Activated CD4-positive, alpha-beta T cell treated with anti-CD3 and anti-CD28 coated beads, Interleukin-2, Interleukin-6, amounts not matched to agents 100 ng/mL and 50 ng/mL, durations not matched to agents 16 hours and 8 hours (primary cell): ENCODE measurements at regions not wholly inside any gene's neighbourhood (a gene's known extent, or its start where the extent isn't known, plus 50 kb on each side); places are given as distances from the start of the nearest gene placed in this dataset.

Source experiments
- DNase-seq: peaks from one replicate; pipeline ENCODE4 v3.0.0-alpha.2; 2020

- no peak for DNase-seq
These were observed 113.2 kb downstream of the SEC61B start for GRCh38 chr9:99335280-99335679.

- DNase-seq, result no peak
These were observed 113.9 kb downstream of the SEC61B start for GRCh38 chr9:99336005-99336404.

- no peak for DNase-seq
These were observed 114.4 kb downstream of the SEC61B start for GRCh38 chr9:99336531-99336930.

- DNase-seq, result no peak
These were observed 118.2 kb downstream of the SEC61B start for GRCh38 chr9:99340281-99340680.

GRCh38 chr9:99341686-99342085 lies 119.6 kb downstream of the SEC61B start:
- no peak for DNase-seq

- no peak for DNase-seq
These were observed 123.4 kb downstream of the SEC61B start for GRCh38 chr9:99345451-99345850.

GRCh38 chr9:99345942-99346341 lies 123.9 kb downstream of the SEC61B start:
- no peak for DNase-seq

GRCh38 chr9:99347568-99347967 lies 125.5 kb downstream of the SEC61B start:
- no peak for DNase-seq

- no peak for DNase-seq
These were observed 126.2 kb downstream of the SEC61B start for GRCh38 chr9:99348289-99348688.

- no peak for DNase-seq
These were observed 127.8 kb downstream of the SEC61B start for GRCh38 chr9:99349870-99350269.

- no peak for DNase-seq
These were observed 128.4 kb downstream of the SEC61B start for GRCh38 chr9:99350461-99350860.

GRCh38 chr9:99351647-99352046 lies 129.6 kb downstream of the SEC61B start:
- no peak for DNase-seq

- DNase-seq, result no peak
These were observed 130.7 kb downstream of the SEC61B start for GRCh38 chr9:99352826-99353225.

- no peak for DNase-seq
These were observed 131.3 kb downstream of the SEC61B start for GRCh38 chr9:99353408-99353807.

- DNase-seq, result no peak
These were observed 132.0 kb downstream of the SEC61B start for GRCh38 chr9:99354104-99354503.

GRCh38 chr9:99356512-99356971 lies 134.5 kb downstream of the SEC61B start:
- DNase-seq, result no peak

GRCh38 chr9:99357575-99357974 lies 135.5 kb downstream of the SEC61B start:
- no peak for DNase-seq

GRCh38 chr9:99358668-99359067 lies 136.6 kb downstream of the SEC61B start:
- no peak for DNase-seq

GRCh38 chr9:99359336-99359735 lies 137.3 kb downstream of the SEC61B start:
- DNase-seq, result no peak

GRCh38 chr9:99360026-99360425 lies 137.9 kb downstream of the SEC61B start:
- no peak for DNase-seq

- no peak for DNase-seq
These were observed 139.7 kb downstream of the SEC61B start for GRCh38 chr9:99361817-99362216.

GRCh38 chr9:99362321-99362720 lies 140.2 kb downstream of the SEC61B start:
- DNase-seq, result no peak

- DNase-seq, result no peak
These were observed 141.4 kb downstream of the SEC61B start for GRCh38 chr9:99363509-99363908.

- DNase-seq, result no peak
These were observed 143.3 kb downstream of the SEC61B start for GRCh38 chr9:99365233-99365980.

- no peak for DNase-seq
These were observed 144.1 kb downstream of the SEC61B start for GRCh38 chr9:99366183-99366582.
